ENCODE measurements at regions not wholly inside any gene's neighbourhood (a gene's known extent, or its start where the extent isn't known, plus 50 kb on each side); places are given as distances from the start of the nearest gene placed in this dataset.

GRCh38 chr1:213606252-213606820 lies 381.4 kb upstream of the PROX1 start:
- Histone ChIP-seq H3F3A (ENCODE audit: insufficient read depth, low read length) (no peaks in the 10 kb centered on the region), H4K20me1 (ENCODE audit: insufficient read depth, low read length) (no peaks in the 10 kb centered on the region), H3K27ac (ENCODE audit: low read depth, low read length, poor library complexity, severe bottlenecking) (no peak overlapping the region), H3K4me3 (ENCODE audit: low read depth, low read length, poor library complexity, severe bottlenecking) (no peak overlapping the region), H3K9ac (ENCODE audit: low read length) (no peak overlapping the region), H3K79me2 (ENCODE audit: insufficient read depth, low read length) (no peaks in the 10 kb centered on the region), H3K9me3 (ENCODE audit: low read length) (no peaks in the 10 kb centered on the region), H3K4me1 (ENCODE audit: insufficient read depth, low read length, severe bottlenecking) (no peaks in the 10 kb centered on the region), H3K27me3 (ENCODE audit: insufficient read depth, low read length) (no peaks in the 10 kb centered on the region), H3K36me3 (ENCODE audit: insufficient read depth, low read length) (no peaks in the 10 kb centered on the region), H3K9me2 (ENCODE audit: low read depth, low read length) (no peaks in the 10 kb centered on the region), H2AFZ (ENCODE audit: low read length) (no peak overlapping the region), H3K4me2 (ENCODE audit: low read length) (no peak overlapping the region)
- TF ChIP-seq EZH2 (IDR thresholded peaks at IDR 0.05; ENCODE audit: borderline replicate concordance, low read length): no peak
- TF ChIP-seq, protein P1, sequence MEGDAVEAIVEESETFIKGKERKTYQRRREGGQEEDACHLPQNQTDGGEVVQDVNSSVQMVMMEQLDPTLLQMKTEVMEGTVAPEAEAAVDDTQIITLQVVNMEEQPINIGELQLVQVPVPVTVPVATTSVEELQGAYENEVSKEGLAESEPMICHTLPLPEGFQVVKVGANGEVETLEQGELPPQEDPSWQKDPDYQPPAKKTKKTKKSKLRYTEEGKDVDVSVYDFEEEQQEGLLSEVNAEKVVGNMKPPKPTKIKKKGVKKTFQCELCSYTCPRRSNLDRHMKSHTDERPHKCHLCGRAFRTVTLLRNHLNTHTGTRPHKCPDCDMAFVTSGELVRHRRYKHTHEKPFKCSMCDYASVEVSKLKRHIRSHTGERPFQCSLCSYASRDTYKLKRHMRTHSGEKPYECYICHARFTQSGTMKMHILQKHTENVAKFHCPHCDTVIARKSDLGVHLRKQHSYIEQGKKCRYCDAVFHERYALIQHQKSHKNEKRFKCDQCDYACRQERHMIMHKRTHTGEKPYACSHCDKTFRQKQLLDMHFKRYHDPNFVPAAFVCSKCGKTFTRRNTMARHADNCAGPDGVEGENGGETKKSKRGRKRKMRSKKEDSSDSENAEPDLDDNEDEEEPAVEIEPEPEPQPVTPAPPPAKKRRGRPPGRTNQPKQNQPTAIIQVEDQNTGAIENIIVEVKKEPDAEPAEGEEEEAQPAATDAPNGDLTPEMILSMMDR (IDR thresholded peaks at IDR 0.05; ENCODE audit: low read length): no peak

GRCh38 chr1:213613549-213613948 lies 374.2 kb upstream of the PROX1 start:
- Histone ChIP-seq H3K9me2 (ENCODE audit: low read depth, low read length) (no peaks in the 10 kb centered on the region), H3K9ac (ENCODE audit: low read length) (no peak overlapping the region), H3K9me3 (ENCODE audit: low read length) (no peaks in the 10 kb centered on the region), H2AFZ (ENCODE audit: low read length) (no peak overlapping the region), H3K4me3 (ENCODE audit: low read depth, low read length, poor library complexity, severe bottlenecking) (no peak overlapping the region), H4K20me1 (ENCODE audit: insufficient read depth, low read length) (no peaks in the 10 kb centered on the region), H3F3A (ENCODE audit: insufficient read depth, low read length) (no peaks in the 10 kb centered on the region), H3K79me2 (ENCODE audit: insufficient read depth, low read length) (no peaks in the 10 kb centered on the region), H3K27me3 (ENCODE audit: insufficient read depth, low read length) (no peaks in the 10 kb centered on the region), H3K36me3 (ENCODE audit: insufficient read depth, low read length) (no peaks in the 10 kb centered on the region), H3K4me2 (ENCODE audit: low read length) (no peak overlapping the region), H3K27ac (ENCODE audit: low read depth, low read length, poor library complexity, severe bottlenecking) (no peak overlapping the region), H3K4me1 (ENCODE audit: insufficient read depth, low read length, severe bottlenecking) (no peaks in the 10 kb centered on the region)
- TF ChIP-seq EZH2 (IDR thresholded peaks at IDR 0.05; ENCODE audit: borderline replicate concordance, low read length): no peak
- TF ChIP-seq, protein P1 (IDR thresholded peaks at IDR 0.05; ENCODE audit: low read length): no peak

DNA sequence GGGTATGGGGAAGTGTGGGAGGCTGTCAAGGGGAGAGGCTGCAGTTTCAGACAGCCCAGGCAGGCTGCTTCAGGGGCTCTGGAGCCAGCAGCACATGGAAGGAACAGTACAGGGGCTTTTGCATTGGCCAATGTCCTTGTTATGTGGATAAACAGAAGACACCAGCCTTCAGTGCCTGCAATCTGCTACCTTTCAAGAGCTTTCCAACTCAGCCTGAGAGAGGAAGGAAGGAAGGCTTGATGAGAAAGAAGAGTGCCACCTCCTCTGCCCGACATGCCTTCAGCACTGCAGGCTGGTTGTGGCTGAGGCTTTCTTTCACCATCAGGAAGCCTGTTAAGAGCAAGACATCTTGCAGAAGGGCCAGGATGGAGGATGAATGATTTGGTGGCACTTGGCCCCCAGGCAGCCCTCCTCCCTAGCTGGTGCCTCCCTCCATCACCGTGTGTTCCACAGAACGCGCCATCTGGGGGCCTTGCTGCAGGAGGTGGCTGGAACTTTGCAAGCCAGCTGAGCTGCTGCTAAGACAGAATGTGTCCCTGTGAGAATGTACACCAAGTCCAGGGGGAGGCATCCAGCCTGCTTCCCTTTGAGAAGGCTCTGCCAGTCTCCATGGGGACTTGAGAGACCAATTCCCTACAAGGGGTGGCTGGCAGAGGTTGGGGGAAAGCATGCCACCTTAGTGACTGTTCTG lies 372.4 kb upstream of the PROX1 start:
- no peaks in the 10 kb centered on the region for H3K36me3 ChIP-seq (ENCODE audit: insufficient read depth, low read length)
- no peaks in the 10 kb centered on the region for H3K79me2 ChIP-seq (ENCODE audit: insufficient read depth, low read length)
- no peaks in the 10 kb centered on the region for H3K4me1 ChIP-seq (ENCODE audit: insufficient read depth, low read length, severe bottlenecking)
- H3K9ac ChIP-seq (ENCODE audit: low read length): no peak overlapping the region
- no peaks in the 10 kb centered on the region for H3K9me2 ChIP-seq (ENCODE audit: low read depth, low read length)
- H3K9me3 ChIP-seq (ENCODE audit: low read length): no peaks in the 10 kb centered on the region
- no peak overlapping the region for H3K27ac ChIP-seq (ENCODE audit: low read depth, low read length, poor library complexity, severe bottlenecking)
- H3K4me3 ChIP-seq (ENCODE audit: low read depth, low read length, poor library complexity, severe bottlenecking): no peak overlapping the region
- TF ChIP-seq EZH2 (IDR thresholded peaks at IDR 0.05; ENCODE audit: borderline replicate concordance, low read length): no peak
- TF ChIP-seq, protein P1 (IDR thresholded peaks at IDR 0.05; ENCODE audit: low read length): no peak
- H2AFZ ChIP-seq (ENCODE audit: low read length): no peak overlapping the region
- no peaks in the 10 kb centered on the region for H4K20me1 ChIP-seq (ENCODE audit: insufficient read depth, low read length)
- no peaks in the 10 kb centered on the region for H3F3A ChIP-seq (ENCODE audit: insufficient read depth, low read length)
- no peak overlapping the region for H3K4me2 ChIP-seq (ENCODE audit: low read length)
- no peaks in the 10 kb centered on the region for H3K27me3 ChIP-seq (ENCODE audit: insufficient read depth, low read length)

Data from OCI-LY1 (cell line).